H7 (cell line): ENCODE measurements at regions not wholly inside any gene's neighbourhood (a gene's known extent, or its start where the extent isn't known, plus 50 kb on each side); places are given as distances from the start of the nearest gene placed in this dataset.

Experiments used
- DNase-seq: peaks from one replicate; pipeline ENCODE4 v3.0.0; 2012
- H3K27me3 ChIP-seq: 2 replicates; pipeline ENCODE4 v1.6.0; 2011; ENCODE audit warnings: mild to moderate bottlenecking, low read length; ENCODE audit not compliant: control insufficient read depth, insufficient read depth
- H3K36me3 ChIP-seq: replicated peaks from 2 replicates; pipeline ENCODE4 v1.5.1; 2011; ENCODE audit warnings: low read length; ENCODE audit not compliant: control insufficient read depth, insufficient read depth
- H3K4me3 ChIP-seq: 2 replicates; pipeline ENCODE4 v1.5.1; 2011; ENCODE audit warnings: low read depth, mild to moderate bottlenecking, control low read depth, low read length, moderate library complexity; ENCODE audit not compliant: insufficient read depth

- H3K4me3 ChIP-seq: no peak overlapping the region
- H3K27me3 ChIP-seq: no peaks in the 10 kb centered on the region
- no peak for DNase-seq
- no peaks in the 10 kb centered on the region for H3K36me3 ChIP-seq
Measured at GRCh38 chr3:117191245-117191644, 481.7 kb downstream of the TUSC7 start.

DNA sequence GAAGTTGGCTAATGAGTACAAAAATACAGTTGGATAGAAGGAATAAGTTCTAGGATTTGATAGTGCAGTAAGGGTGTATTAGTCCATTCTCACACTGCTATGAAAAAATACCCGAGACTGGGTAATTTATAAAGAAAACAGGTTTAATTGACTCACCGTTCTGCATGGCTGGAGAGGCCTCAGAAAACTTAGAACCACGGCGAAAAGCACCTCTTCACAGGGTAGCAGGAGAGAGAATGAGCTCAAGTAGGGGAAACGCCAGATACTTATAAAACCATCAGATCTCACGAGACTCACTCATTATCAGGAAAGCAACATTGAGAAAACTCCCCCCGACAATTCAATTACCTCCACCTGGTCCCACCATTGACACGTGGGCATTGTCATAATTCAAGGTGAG lies 483.3 kb downstream of the TUSC7 start:
- Histone ChIP-seq H3K4me3 (no peak overlapping the region), H3K27me3 (no peaks in the 10 kb centered on the region), H3K36me3 (no peaks in the 10 kb centered on the region)
- no peak for DNase-seq

- Histone ChIP-seq H3K4me3 (no peak overlapping the region), H3K36me3 (no peaks in the 10 kb centered on the region), H3K27me3 (no peaks in the 10 kb centered on the region)
- DNase-seq: no peak
Measured at GRCh38 chr3:117193390-117193789, 483.8 kb downstream of the TUSC7 start.

DNA sequence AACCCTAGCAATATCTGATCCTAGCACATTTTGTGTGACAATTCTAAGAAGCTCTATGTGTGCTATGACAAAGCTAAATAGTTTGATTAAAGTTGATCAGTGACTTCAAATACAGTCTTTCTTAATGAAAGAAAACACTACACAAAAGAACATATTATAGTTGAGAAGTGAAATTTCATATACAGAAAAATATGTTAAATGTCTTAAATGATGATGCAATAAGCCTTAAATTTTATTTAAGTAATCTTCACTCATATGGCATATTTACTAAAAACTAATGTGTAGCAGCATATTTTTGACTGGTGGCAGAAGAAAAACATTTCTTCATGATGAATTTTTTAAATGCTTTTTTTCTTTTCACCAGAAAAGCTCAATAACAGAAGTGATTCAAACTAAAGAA lies 485.5 kb downstream of the TUSC7 start:
- H3K4me3 ChIP-seq: no peak overlapping the region
- H3K27me3 ChIP-seq: no peaks in the 10 kb centered on the region
- no peaks in the 10 kb centered on the region for H3K36me3 ChIP-seq
- DNase-seq: no peak

DNA sequence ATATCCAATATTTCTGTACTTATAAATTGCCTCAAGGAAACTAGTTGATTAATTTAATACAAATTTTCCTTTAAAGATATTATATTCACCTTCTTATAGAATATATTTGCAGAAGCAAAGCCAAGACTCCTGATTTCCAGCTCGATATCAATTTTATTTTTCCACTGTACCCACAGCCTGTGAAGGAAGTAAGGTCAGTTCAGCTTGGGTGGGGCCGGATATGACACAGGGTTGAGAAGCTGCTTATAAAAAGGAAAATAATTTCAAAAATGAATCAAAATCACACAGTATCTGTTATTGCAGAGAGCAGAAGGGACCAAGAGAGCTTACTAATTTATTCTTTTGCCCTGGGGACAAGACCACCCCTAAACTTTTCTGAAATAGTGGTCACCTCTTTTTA lies 491.4 kb downstream of the TUSC7 start:
- no peak overlapping the region for H3K4me3 ChIP-seq
- no peak for DNase-seq
- no peaks in the 10 kb centered on the region for H3K27me3 ChIP-seq
- H3K36me3 ChIP-seq: no peaks in the 10 kb centered on the region

GRCh38 chr3:117201901-117202774 lies 492.6 kb downstream of the TUSC7 start:
- no peaks in the 10 kb centered on the region for H3K27me3 ChIP-seq
- no peak for DNase-seq
- no peak overlapping the region for H3K4me3 ChIP-seq
- no peaks in the 10 kb centered on the region for H3K36me3 ChIP-seq

GRCh38 chr3:117217355-117217754 lies 507.8 kb downstream of the TUSC7 start:
- Histone ChIP-seq H3K4me3 (no peak overlapping the region), H3K27me3 (no peaks in the 10 kb centered on the region), H3K36me3 (no peaks in the 10 kb centered on the region)
- no peak for DNase-seq

DNA sequence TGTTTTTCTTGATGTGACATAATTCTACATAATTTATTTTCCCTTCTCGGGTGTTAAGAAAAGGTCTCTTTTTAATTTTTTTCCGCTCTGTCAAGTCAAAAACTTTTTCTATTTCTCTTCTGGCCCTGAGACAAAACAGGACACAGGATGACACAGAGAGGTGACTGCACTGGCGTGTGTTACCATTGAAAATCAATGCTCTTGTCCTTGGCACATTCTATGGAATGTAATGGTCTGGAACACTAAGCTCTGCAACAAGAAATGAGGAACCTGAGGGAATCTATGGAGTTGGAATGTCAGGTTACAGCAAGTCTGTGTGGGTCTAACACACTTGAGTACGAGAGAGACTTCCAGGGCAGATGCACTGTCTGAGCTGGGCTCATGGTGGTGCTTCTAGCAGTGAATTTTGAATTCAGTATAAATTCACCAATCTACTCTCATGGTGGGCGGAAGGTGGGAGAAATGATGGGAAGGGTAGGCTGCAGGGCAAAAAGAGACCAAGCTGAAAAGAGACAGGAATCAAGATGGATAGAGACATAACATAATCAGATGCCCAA lies 508.3 kb downstream of the TUSC7 start:
- Histone ChIP-seq H3K4me3 (no peak overlapping the region), H3K36me3 (no peaks in the 10 kb centered on the region), H3K27me3 (no peaks in the 10 kb centered on the region)
- DNase-seq: no peak

- Histone ChIP-seq H3K36me3 (no peaks in the 10 kb centered on the region), H3K4me3 (no peak overlapping the region), H3K27me3 (no peaks in the 10 kb centered on the region)
- DNase-seq: no peak
Measured at GRCh38 chr3:117218641-117219048, 509.1 kb downstream of the TUSC7 start.

DNA sequence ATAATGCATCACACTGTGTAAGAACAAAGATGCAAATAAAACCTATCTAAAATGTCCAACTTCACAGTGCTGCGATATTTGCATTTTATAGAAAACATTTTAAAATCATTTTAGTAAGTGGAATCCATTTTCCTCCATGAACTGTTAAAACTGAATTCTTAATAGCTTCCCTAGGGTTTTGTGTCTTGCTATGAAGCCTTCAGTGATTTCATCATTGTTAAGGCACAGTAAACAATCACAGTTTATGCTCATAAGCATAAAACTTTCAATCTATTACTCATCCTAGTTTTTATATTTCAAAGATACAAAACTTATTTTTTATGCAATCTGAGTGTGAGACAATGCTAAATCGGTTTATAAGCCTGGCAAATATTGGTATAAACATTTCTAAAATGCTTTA lies 509.7 kb downstream of the TUSC7 start:
- Histone ChIP-seq H3K36me3 (no peaks in the 10 kb centered on the region), H3K4me3 (no peak overlapping the region), H3K27me3 (no peaks in the 10 kb centered on the region)
- no peak for DNase-seq

DNA sequence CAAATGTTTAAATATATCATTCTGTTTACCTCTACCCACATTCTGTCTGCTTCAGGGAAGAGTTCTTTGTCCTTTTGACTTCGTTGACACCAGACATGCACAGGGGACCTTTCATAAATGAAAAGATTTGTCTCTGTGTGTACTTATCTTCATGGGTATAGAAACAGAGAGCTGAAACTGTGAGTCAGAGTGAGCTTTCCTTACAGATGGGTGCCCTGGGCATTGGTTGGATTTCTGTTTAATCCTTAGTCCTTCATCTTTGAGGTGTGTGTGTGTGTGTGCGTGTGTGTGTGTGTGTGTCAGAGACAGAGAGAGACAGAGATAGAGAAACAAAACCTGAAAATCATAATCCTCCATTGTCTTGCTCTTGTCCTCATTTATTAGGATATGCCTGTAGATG lies 517.4 kb downstream of the TUSC7 start:
- no peaks in the 10 kb centered on the region for H3K36me3 ChIP-seq
- no peak overlapping the region for H3K4me3 ChIP-seq
- no peak for DNase-seq
- no peaks in the 10 kb centered on the region for H3K27me3 ChIP-seq

DNA sequence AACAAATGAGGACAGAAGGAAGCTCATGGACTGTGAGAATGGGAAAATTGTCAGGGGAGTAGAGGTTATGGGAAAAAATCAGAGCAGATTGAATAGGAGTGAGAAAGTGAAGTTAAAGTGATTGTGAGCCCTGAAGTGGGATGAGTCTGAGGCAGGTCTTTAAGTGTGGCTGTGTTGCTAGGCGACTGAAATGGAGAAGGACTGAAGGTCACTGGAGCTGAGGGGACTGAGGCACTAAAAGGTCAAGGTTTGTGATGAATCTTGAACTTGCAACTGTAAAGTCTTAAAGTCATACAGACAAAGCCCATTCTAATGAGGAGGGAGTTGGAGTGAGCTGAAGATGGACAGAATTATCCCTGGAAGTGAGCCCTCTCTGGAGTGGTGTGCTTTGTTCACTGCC lies 518.9 kb downstream of the TUSC7 start:
- Histone ChIP-seq H3K36me3 (no peaks in the 10 kb centered on the region), H3K27me3 (no peaks in the 10 kb centered on the region), H3K4me3 (no peak overlapping the region)
- DNase-seq: no peak

GRCh38 chr3:117230924-117231323 lies 521.3 kb downstream of the TUSC7 start:
- Histone ChIP-seq H3K27me3 (no peaks in the 10 kb centered on the region), H3K4me3 (no peak overlapping the region), H3K36me3 (no peaks in the 10 kb centered on the region)
- no peak for DNase-seq

- no peak for DNase-seq
- Histone ChIP-seq H3K4me3 (no peak overlapping the region), H3K27me3 (no peaks in the 10 kb centered on the region), H3K36me3 (no peaks in the 10 kb centered on the region)
Measured at GRCh38 chr3:117234331-117234730, 524.8 kb downstream of the TUSC7 start.

GRCh38 chr3:117235304-117235703 lies 525.7 kb downstream of the TUSC7 start:
- DNase-seq: no peak
- H3K4me3 ChIP-seq: no peak overlapping the region
- H3K27me3 ChIP-seq: no peaks in the 10 kb centered on the region
- H3K36me3 ChIP-seq: no peaks in the 10 kb centered on the region
